GM12878 (cell line): ENCODE measurements at regions not wholly inside any gene's neighbourhood (a gene's known extent, or its start where the extent isn't known, plus 50 kb on each side); places are given as distances from the start of the nearest gene placed in this dataset.

ENCODE experiments used
- ATAC-seq: fragments of 200-7000 bp; cut with Tn5 transposase; 3 replicates; pipeline ENCODE4 v1.9.1; 2020; ENCODE audit warnings: mild to moderate bottlenecking, moderate library complexity
- BruUV-seq: library from RNA; stranded (reverse); fragments of 400-500 nt; replicated peaks from 2 replicates; lab custom pipeline; 2021; lab: Mats Ljungman, UMichigan
- CTCF ChIA-PET: fragments of 300-600 bp; sonication (Branson Sonifier 250); formaldehyde crosslinking; extraction: SDS; loops from one replicate; lab custom pipeline; 2021; ENCODE audit warnings: inconsistent platforms; lab: Yijun Ruan, JAX
- POLR2A ChIA-PET: fragments of 350-600 bp; formaldehyde crosslinking; extraction: SDS; loops from one replicate; lab custom pipeline; 2021; ENCODE audit warnings: inconsistent platforms; lab: Charles Lee
- RAD21 ChIA-PET: fragments of 300-600 bp; sonication (Branson Sonifier 250); formaldehyde crosslinking; loops from one replicate; lab custom pipeline; 2023; ENCODE audit warnings: antibody characterized with exemption; ENCODE audit not compliant: unreplicated experiment; lab: Charles Lee
- SMC1A ChIA-PET: fragments of 300-600 bp; sonication (Branson Sonifier 250); formaldehyde crosslinking; loops from one replicate; lab custom pipeline; 2023; ENCODE audit not compliant: unreplicated experiment, uncharacterized antibody; lab: Charles Lee
- DNase-seq: peaks from one replicate; pipeline ENCODE4 v3.0.0-alpha.2; 2011; ENCODE audit warnings: low read depth, low spot score
- FAIRE-seq: peaks from 3 replicates; lab custom pipeline; 2011; peaks lifted over from hg19 to GRCh38; lab: Jason Lieb, UNC
- H2AFZ ChIP-seq: 2 replicates; pipeline ENCODE4 v1.6.0; 2011; ENCODE audit warnings: low read depth, low read length, control low read depth; ENCODE audit not compliant: control insufficient read depth
- H3K27ac ChIP-seq: 2 replicates; pipeline ENCODE4 v1.5.1; 2011; ENCODE audit warnings: control low read depth; ENCODE audit not compliant: control insufficient read depth, insufficient read depth
- H3K27me3 ChIP-seq, 2 experiments: replicated peaks in 1 of 2; 2 replicates each; pipeline versions ENCODE4 v1.6.0 to v1.6.1; 2011; ENCODE audit warnings: low read length in 1 of 2; ENCODE audit not compliant: control insufficient read depth in 2 of 2, insufficient read depth in 2 of 2
- H3K36me3 ChIP-seq, 2 experiments: 2 replicates each; pipeline ENCODE4 v1.5.1; 2011; ENCODE audit warnings: low read length in 1 of 2; ENCODE audit not compliant: control insufficient read depth in 2 of 2, insufficient read depth in 2 of 2
- H3K4me1 ChIP-seq: 2 replicates; pipeline ENCODE4 v1.6.1; 2011; ENCODE audit warnings: mild to moderate bottlenecking, low read length, moderate library complexity, mixed read lengths; ENCODE audit not compliant: control insufficient read depth, insufficient read depth
- H3K4me2 ChIP-seq: 2 replicates; pipeline ENCODE4 v1.6.0; 2011; ENCODE audit warnings: control low read depth; ENCODE audit not compliant: control insufficient read depth, insufficient read depth
- H3K4me3 ChIP-seq: fragments of 200-600 bp; sonication (generic); 2 replicates; pipeline ENCODE4 v1.5.1; 2016
- H3K79me2 ChIP-seq: 2 replicates; pipeline ENCODE4 v1.6.0; 2011; ENCODE audit warnings: low read length; ENCODE audit not compliant: control insufficient read depth, insufficient read depth
- H3K9ac ChIP-seq: 2 replicates; pipeline ENCODE4 v1.8.0; 2011; ENCODE audit warnings: low read length, control low read depth, mixed read lengths; ENCODE audit not compliant: control insufficient read depth, insufficient read depth
- H3K9me3 ChIP-seq: replicated peaks from 3 replicates; pipeline ENCODE4 v1.5.1; 2011; ENCODE audit warnings: mild to moderate bottlenecking, low read length; ENCODE audit not compliant: control insufficient read depth, insufficient read depth
- H4K20me1 ChIP-seq: 2 replicates; pipeline ENCODE4 v1.6.0; 2011; ENCODE audit not compliant: control insufficient read depth, insufficient read depth
- ASH2L ChIP-seq: fragments of 300-600, 200-600 bp; sonication (generic); IDR thresholded peaks from 2 replicates; pipeline ENCODE4 v1.6.1; 2017; ENCODE audit warnings: low read depth, mild to moderate bottlenecking, borderline replicate concordance
- CBFB ChIP-seq: IDR thresholded peaks from 2 replicates; pipeline ENCODE4 v1.6.1; 2016; ENCODE audit warnings: antibody characterized with exemption, low read depth
- GATAD2B ChIP-seq: fragments of 450-650 bp; conservative IDR thresholded peaks from 2 replicates; pipeline ENCODE4 v1.6.1; 2017; ENCODE audit warnings: low read depth, mild to moderate bottlenecking, moderate library complexity
- HCFC1 ChIP-seq: fragments of 150-350 bp; IDR thresholded peaks from 2 replicates; pipeline ENCODE4 v1.6.1; 2014; ENCODE audit warnings: low read length
- NFIC ChIP-seq: IDR thresholded peaks from 2 replicates; pipeline ENCODE4 v1.6.1; 2012; ENCODE audit warnings: low read depth, mild to moderate bottlenecking, inconsistent platforms, low read length, moderate library complexity
- POLR2AphosphoS2 ChIP-seq: IDR thresholded peaks from 2 replicates; pipeline ENCODE4 v1.6.1; 2011; ENCODE audit warnings: low read depth, mild to moderate bottlenecking, low read length, improper control_type of control experiment, moderate library complexity
- POLR2AphosphoS5 ChIP-seq: IDR thresholded peaks from 2 replicates; pipeline ENCODE4 v1.6.1; 2011; ENCODE audit warnings: mild to moderate bottlenecking, low read length, inconsistent platforms
- ZZZ3 ChIP-seq: IDR thresholded peaks from 2 replicates; pipeline ENCODE4 v1.6.1; 2011; ENCODE audit warnings: low read depth; ENCODE audit not compliant: control insufficient read depth, insufficient read length
- WGBS: methylation state at CpG from one replicate; pipeline ENCODE4 v1.1.6; 2016; ENCODE audit warnings: low lambda C conversion rate; ENCODE audit not compliant: insufficient replicate concordance, insufficient coverage; ENCODE audit errors: missing lambda C conversion rate; 5-methylcytosine and 5-hydroxymethylcytosine counted together
- in situ Hi-C: fragments of 300-500 bp; cut with MboI; formaldehyde crosslinking; loops from 9 replicates; pipeline ENCODE4 v1.14.3; 2018; ENCODE audit warnings: mixed read lengths
- intact Hi-C: fragments of 100-400 bp; cut with micrococcal nuclease; formaldehyde crosslinking; loops from one replicate; pipeline ENCODE4 v1.14.2; 2022; ENCODE audit not compliant: unreplicated experiment
- TF ChIP-seq, protein P1 (sequence below): fragments of 450-650 bp; IDR thresholded peaks from 2 replicates; pipeline ENCODE4 v1.6.1; 2018; ENCODE audit warnings: mild to moderate bottlenecking, low read depth, moderate library complexity; ENCODE audit not compliant: partially characterized antibody
- TF ChIP-seq, protein P2 (sequence below): fragments of 450-650 bp; IDR thresholded peaks from 2 replicates; pipeline ENCODE4 v1.6.1; 2017; ENCODE audit warnings: mild to moderate bottlenecking, moderate library complexity
- TF ChIP-seq, protein P3 (sequence below): fragments of 450-650 bp; formaldehyde crosslinking; IDR thresholded peaks from 2 replicates; pipeline ENCODE4 v1.4.0; 2020; ENCODE audit warnings: mild to moderate bottlenecking, moderate library complexity
- TF ChIP-seq, protein P4 (sequence below): IDR thresholded peaks from 2 replicates; pipeline ENCODE4 v1.6.1; 2012; ENCODE audit warnings: low read depth, low read length, improper control_type of control experiment

DNA sequence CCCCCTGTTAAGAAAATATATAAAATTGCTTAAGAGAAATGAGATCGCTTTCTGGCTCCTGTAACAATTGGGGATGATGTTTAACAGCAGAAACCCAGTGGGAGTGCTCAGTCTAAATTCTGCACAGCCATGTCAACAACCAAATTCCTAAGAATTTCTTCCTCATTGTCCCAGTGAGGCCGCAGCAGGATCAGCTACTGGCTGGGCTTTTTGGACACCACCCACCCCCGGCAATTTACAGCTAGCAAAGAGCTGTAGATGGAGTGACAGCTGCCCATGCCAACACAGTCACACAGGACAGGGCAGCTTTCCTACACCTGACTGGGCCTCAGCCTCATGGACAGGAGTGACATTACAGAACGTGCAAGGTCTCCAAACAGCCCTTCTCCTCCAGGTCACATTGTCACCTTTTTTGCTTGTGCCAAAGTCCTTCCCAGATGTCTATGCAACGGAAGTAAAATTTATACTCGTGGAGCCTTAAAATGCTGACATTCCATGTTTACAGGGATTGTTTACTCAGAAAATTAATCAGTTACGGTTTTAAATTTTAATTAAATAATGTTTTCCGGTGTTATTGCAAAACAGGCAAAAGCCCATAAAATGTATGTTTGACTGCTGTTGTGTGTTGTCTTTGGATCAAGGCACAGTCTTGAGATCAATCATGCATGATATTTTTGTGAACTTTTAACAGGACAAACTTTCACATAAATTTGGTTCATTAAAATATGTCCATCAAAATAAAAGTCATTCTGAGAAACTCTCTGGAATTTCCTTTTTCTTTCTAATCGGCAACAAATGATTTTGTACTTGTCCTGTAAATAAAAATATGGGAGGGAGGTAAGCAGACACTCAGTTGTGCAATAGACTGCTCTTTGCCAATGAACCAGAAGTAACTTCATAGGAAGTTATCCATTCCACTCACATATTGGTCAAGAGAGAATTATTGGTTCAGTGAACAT lies 943.2 kb downstream of the MCTP2 start:
- H3K36me3 ChIP-seq, result no peaks in the 10 kb centered on the region
- H3K4me3 ChIP-seq, result no peak overlapping the region
- H3K27ac ChIP-seq, result no peak overlapping the region
- no peaks in the 10 kb centered on the region for H3K9me3 ChIP-seq
- H4K20me1 ChIP-seq, result no peaks in the 10 kb centered on the region
- ATAC-seq, result no peak
- SMC1A ChIA-PET, result no interaction called here
- POLR2A ChIA-PET, result interaction anchor here (0.5 kb wide), 1 partner anchor 115 kb away, joined by 4 read pairs; no protein-coding TSS in a partner anchor
- CTCF ChIA-PET, result no interaction called here
- 10% methylated on average over 9 of the region's 9 CpGs for WGBS
- in situ Hi-C loops (no loop called here), intact Hi-C loops (no loop called here)
- no peak overlapping the region for H3K4me2 ChIP-seq
- no TSS peak for BruUV-seq
- FAIRE-seq, result no peak
- no peaks in the 10 kb centered on the region for H3K79me2 ChIP-seq
- RAD21 ChIA-PET, result no interaction called here
- no peaks in the 10 kb centered on the region for H3K4me1 ChIP-seq
- no peak overlapping the region for H2AFZ ChIP-seq
- no peaks in the 10 kb centered on the region for H3K27me3 ChIP-seq
- H3K9ac ChIP-seq, result no peak overlapping the region
- no peak for DNase-seq
- no peak for TF ChIP-seq ASH2L
- TF ChIP-seq, protein P1, sequence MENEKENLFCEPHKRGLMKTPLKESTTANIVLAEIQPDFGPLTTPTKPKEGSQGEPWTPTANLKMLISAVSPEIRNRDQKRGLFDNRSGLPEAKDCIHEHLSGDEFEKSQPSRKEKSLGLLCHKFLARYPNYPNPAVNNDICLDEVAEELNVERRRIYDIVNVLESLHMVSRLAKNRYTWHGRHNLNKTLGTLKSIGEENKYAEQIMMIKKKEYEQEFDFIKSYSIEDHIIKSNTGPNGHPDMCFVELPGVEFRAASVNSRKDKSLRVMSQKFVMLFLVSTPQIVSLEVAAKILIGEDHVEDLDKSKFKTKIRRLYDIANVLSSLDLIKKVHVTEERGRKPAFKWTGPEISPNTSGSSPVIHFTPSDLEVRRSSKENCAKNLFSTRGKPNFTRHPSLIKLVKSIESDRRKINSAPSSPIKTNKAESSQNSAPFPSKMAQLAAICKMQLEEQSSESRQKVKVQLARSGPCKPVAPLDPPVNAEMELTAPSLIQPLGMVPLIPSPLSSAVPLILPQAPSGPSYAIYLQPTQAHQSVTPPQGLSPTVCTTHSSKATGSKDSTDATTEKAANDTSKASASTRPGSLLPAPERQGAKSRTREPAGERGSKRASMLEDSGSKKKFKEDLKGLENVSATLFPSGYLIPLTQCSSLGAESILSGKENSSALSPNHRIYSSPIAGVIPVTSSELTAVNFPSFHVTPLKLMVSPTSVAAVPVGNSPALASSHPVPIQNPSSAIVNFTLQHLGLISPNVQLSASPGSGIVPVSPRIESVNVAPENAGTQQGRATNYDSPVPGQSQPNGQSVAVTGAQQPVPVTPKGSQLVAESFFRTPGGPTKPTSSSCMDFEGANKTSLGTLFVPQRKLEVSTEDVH, result no peak
- no peak for TF ChIP-seq HCFC1
- no peak for TF ChIP-seq POLR2AphosphoS5
- TF ChIP-seq ZZZ3, result no peak
- no peak for TF ChIP-seq CBFB
- TF ChIP-seq, protein P2, sequence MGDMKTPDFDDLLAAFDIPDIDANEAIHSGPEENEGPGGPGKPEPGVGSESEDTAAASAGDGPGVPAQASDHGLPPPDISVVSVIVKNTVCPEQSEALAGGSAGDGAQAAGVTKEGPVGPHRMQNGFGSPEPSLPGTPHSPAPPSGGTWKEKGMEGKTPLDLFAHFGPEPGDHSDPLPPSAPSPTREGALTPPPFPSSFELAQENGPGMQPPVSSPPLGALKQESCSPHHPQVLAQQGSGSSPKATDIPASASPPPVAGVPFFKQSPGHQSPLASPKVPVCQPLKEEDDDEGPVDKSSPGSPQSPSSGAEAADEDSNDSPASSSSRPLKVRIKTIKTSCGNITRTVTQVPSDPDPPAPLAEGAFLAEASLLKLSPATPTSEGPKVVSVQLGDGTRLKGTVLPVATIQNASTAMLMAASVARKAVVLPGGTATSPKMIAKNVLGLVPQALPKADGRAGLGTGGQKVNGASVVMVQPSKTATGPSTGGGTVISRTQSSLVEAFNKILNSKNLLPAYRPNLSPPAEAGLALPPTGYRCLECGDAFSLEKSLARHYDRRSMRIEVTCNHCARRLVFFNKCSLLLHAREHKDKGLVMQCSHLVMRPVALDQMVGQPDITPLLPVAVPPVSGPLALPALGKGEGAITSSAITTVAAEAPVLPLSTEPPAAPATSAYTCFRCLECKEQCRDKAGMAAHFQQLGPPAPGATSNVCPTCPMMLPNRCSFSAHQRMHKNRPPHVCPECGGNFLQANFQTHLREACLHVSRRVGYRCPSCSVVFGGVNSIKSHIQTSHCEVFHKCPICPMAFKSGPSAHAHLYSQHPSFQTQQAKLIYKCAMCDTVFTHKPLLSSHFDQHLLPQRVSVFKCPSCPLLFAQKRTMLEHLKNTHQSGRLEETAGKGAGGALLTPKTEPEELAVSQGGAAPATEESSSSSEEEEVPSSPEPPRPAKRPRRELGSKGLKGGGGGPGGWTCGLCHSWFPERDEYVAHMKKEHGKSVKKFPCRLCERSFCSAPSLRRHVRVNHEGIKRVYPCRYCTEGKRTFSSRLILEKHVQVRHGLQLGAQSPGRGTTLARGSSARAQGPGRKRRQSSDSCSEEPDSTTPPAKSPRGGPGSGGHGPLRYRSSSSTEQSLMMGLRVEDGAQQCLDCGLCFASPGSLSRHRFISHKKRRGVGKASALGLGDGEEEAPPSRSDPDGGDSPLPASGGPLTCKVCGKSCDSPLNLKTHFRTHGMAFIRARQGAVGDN, result no peak
- TF ChIP-seq, protein P3, sequence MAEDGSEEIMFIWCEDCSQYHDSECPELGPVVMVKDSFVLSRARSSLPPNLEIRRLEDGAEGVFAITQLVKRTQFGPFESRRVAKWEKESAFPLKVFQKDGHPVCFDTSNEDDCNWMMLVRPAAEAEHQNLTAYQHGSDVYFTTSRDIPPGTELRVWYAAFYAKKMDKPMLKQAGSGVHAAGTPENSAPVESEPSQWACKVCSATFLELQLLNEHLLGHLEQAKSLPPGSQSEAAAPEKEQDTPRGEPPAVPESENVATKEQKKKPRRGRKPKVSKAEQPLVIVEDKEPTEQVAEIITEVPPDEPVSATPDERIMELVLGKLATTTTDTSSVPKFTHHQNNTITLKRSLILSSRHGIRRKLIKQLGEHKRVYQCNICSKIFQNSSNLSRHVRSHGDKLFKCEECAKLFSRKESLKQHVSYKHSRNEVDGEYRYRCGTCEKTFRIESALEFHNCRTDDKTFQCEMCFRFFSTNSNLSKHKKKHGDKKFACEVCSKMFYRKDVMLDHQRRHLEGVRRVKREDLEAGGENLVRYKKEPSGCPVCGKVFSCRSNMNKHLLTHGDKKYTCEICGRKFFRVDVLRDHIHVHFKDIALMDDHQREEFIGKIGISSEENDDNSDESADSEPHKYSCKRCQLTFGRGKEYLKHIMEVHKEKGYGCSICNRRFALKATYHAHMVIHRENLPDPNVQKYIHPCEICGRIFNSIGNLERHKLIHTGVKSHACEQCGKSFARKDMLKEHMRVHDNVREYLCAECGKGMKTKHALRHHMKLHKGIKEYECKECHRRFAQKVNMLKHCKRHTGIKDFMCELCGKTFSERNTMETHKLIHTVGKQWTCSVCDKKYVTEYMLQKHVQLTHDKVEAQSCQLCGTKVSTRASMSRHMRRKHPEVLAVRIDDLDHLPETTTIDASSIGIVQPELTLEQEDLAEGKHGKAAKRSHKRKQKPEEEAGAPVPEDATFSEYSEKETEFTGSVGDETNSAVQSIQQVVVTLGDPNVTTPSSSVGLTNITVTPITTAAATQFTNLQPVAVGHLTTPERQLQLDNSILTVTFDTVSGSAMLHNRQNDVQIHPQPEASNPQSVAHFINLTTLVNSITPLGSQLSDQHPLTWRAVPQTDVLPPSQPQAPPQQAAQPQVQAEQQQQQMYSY (CRISPR knock-in tag), result no peak
- no peak for TF ChIP-seq NFIC
- no peak for TF ChIP-seq POLR2AphosphoS2
- no peak for TF ChIP-seq GATAD2B
- TF ChIP-seq, protein P4, sequence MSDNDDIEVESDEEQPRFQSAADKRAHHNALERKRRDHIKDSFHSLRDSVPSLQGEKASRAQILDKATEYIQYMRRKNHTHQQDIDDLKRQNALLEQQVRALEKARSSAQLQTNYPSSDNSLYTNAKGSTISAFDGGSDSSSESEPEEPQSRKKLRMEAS, result no peak
